Panc1 (cell line): ENCODE measurements at regions not wholly inside any gene's neighbourhood (a gene's known extent, or its start where the extent isn't known, plus 50 kb on each side); places are given as distances from the start of the nearest gene placed in this dataset.

Experiments used
- ATAC-seq: fragments of 200-7000 bp; cut with Tn5 transposase; 2 replicates; pipeline ENCODE4 v1.9.1; 2020; ENCODE audit warnings: mild to moderate bottlenecking, moderate library complexity
- BruUV-seq: library from RNA; stranded (reverse); fragments of 400-500 nt; replicated peaks from 2 replicates; lab custom pipeline; 2021; lab: Mats Ljungman, UMichigan
- CTCF ChIA-PET: fragments of 300-600 bp; sonication (Branson Sonifier 250); formaldehyde crosslinking; loops from one replicate; lab custom pipeline; 2022; ENCODE audit warnings: antibody characterized with exemption; lab: Charles Lee
- POLR2A ChIA-PET: fragments of 300-600 bp; sonication (Branson Sonifier 250); formaldehyde crosslinking; loops from one replicate; lab custom pipeline; 2022; ENCODE audit warnings: antibody characterized with exemption; lab: Charles Lee
- DNase-seq: peaks from one replicate; pipeline ENCODE4 v3.0.0-alpha.2; 2010; ENCODE audit warnings: low read depth, low spot score
- H3K27ac ChIP-seq: 2 replicates; pipeline ENCODE4 v1.5.1; 2011; ENCODE audit warnings: mild to moderate bottlenecking, low read length, inconsistent platforms
- H3K27me3 ChIP-seq: fragments of 200-500 bp; sonication (Bioruptor generic); 2 replicates; pipeline ENCODE4 v1.6.0; 2014; ENCODE audit warnings: low read length, inconsistent platforms; ENCODE audit not compliant: control insufficient read depth, insufficient read depth
- H3K36me3 ChIP-seq: fragments of 200-500 bp; sonication (Bioruptor generic); 2 replicates; pipeline ENCODE4 v1.5.1; 2014; ENCODE audit warnings: inconsistent platforms, mild to moderate bottlenecking, low read length, moderate library complexity; ENCODE audit not compliant: control insufficient read depth, insufficient read depth
- H3K4me1 ChIP-seq: 2 replicates; pipeline ENCODE4 v1.5.1; 2011; ENCODE audit warnings: inconsistent platforms, mild to moderate bottlenecking, low read length, moderate library complexity; ENCODE audit not compliant: control insufficient read depth, insufficient read depth
- H3K4me3 ChIP-seq, 2 experiments: 2 replicates each; pipeline ENCODE4 v1.5.1; 2011 to 2012; ENCODE audit warnings: low read depth in 2 of 2, low read length in 2 of 2, mild to moderate bottlenecking in 2 of 2, inconsistent platforms in 1 of 2, moderate library complexity in 1 of 2
- H3K9me3 ChIP-seq: fragments of 200-500 bp; sonication (Bioruptor generic); 2 replicates; pipeline ENCODE4 v1.5.1; 2014; ENCODE audit warnings: low read depth, mild to moderate bottlenecking, inconsistent platforms, low read length, moderate library complexity; ENCODE audit not compliant: control insufficient read depth, insufficient read depth
- CTCF ChIP-seq: fragments of 450-650 bp; IDR thresholded peaks from 2 replicates; pipeline ENCODE4 v1.5.1; 2017; ENCODE audit warnings: mild to moderate bottlenecking
- POLR2AphosphoS5 ChIP-seq: IDR thresholded peaks from 2 replicates; pipeline ENCODE4 v1.6.1; 2012; ENCODE audit warnings: mild to moderate bottlenecking, low read depth, low read length, moderate library complexity
- REST ChIP-seq, 2 experiments: IDR thresholded peaks; 2 replicates each; pipeline ENCODE4 v1.6.1; 2011 to 2012; ENCODE audit warnings: low read depth in 2 of 2, control low read depth in 1 of 2, low read length in 1 of 2, mild to moderate bottlenecking in 1 of 2, moderate library complexity in 1 of 2; ENCODE audit not compliant: insufficient read depth in 1 of 2
- SIN3A ChIP-seq: IDR thresholded peaks from 2 replicates; pipeline ENCODE4 v1.6.1; 2012; ENCODE audit warnings: low read depth, mild to moderate bottlenecking, low read length, moderate library complexity, borderline replicate concordance; ENCODE audit not compliant: insufficient read depth
- TCF7L2 ChIP-seq: IDR thresholded peaks from 2 replicates; pipeline ENCODE4 v1.6.1; 2011; ENCODE audit warnings: mild to moderate bottlenecking, low read depth, low read length, inconsistent platforms
- in situ Hi-C: cut with HindIII; loops from 2 replicates; pipeline ENCODE4 v1.10.0; 2016; ENCODE audit warnings: low sequenced_read_pairs, low pct_unique_long_range_greater_than_20kb
- intact Hi-C: fragments of 100-400 bp; cut with micrococcal nuclease; formaldehyde crosslinking; loops from one replicate; pipeline ENCODE4 v1.10.0; 2022; ENCODE audit not compliant: unreplicated experiment

- no TSS peak for BruUV-seq
- in situ Hi-C loops: no loop called here
- ChIA-PET POLR2A (no interaction called here), CTCF (no interaction called here)
- H3K4me1 ChIP-seq: no peaks in the 10 kb centered on the region
- TF ChIP-seq REST (IDR thresholded peaks at IDR 0.05; ENCODE audit: insufficient read depth in 1 of 2, low read depth in 2 of 2, low read length in 1 of 2): no peak
- TF ChIP-seq TCF7L2: no peak
- TF ChIP-seq CTCF: no peak
- no peak for TF ChIP-seq SIN3A
- no peak for TF ChIP-seq POLR2AphosphoS5
- intact Hi-C loops: no loop called here
- ATAC-seq (no peak), DNase-seq (no peak)
- no peaks in the 10 kb centered on the region for H3K36me3 ChIP-seq
- no peak overlapping the region for H3K4me3 ChIP-seq
- H3K27me3 ChIP-seq: no peaks in the 10 kb centered on the region
- H3K9me3 ChIP-seq: no peaks in the 10 kb centered on the region
- H3K27ac ChIP-seq: no peak overlapping the region
Measured at GRCh38 chr5:21168557-21168956, 1180.6 kb upstream of the CDH18 start.

- intact Hi-C loops: no loop called here
- DNase-seq (no peak), ATAC-seq (no peak)
- H3K36me3 ChIP-seq: no peaks in the 10 kb centered on the region
- ChIA-PET POLR2A (no interaction called here), CTCF (no interaction called here)
- in situ Hi-C loops: no loop called here
- TF ChIP-seq CTCF: no peak
- no peak for TF ChIP-seq SIN3A
- no peak overlapping the region for H3K4me3 ChIP-seq
- H3K4me1 ChIP-seq: no peaks in the 10 kb centered on the region
- no peaks in the 10 kb centered on the region for H3K27me3 ChIP-seq
- no TSS peak for BruUV-seq
- H3K9me3 ChIP-seq: no peaks in the 10 kb centered on the region
- no peak overlapping the region for H3K27ac ChIP-seq
Measured at GRCh38 chr5:21165344-21165743, 1177.3 kb upstream of the CDH18 start.
